ENCODE measurements at regions not wholly inside any gene's neighbourhood (a gene's known extent, or its start where the extent isn't known, plus 50 kb on each side); places are given as distances from the start of the nearest gene placed in this dataset.

DNA sequence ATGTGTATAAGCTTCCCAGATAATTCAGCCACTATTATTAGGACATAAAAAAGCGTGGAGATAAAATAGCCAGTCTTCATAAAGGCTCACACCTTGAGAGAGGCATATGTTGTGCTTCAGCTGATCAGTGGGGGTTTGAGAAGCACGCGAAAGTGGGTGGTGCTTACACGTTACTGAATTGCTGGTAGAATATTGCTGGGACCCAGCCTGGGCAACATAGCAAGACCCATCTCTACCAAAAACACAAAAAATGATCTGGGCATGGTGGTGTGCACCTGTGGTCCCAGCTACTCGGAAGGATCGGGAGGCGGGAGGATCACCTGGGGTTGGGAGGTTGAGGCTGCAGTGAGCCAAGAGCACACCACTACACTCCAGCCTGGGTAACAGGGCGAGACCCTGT is 74.9 kb upstream of the MBOAT2 start:
- no peak for TF ChIP-seq ZFX (IDR thresholded peaks at IDR 0.05)
- TF ChIP-seq, protein P1, sequence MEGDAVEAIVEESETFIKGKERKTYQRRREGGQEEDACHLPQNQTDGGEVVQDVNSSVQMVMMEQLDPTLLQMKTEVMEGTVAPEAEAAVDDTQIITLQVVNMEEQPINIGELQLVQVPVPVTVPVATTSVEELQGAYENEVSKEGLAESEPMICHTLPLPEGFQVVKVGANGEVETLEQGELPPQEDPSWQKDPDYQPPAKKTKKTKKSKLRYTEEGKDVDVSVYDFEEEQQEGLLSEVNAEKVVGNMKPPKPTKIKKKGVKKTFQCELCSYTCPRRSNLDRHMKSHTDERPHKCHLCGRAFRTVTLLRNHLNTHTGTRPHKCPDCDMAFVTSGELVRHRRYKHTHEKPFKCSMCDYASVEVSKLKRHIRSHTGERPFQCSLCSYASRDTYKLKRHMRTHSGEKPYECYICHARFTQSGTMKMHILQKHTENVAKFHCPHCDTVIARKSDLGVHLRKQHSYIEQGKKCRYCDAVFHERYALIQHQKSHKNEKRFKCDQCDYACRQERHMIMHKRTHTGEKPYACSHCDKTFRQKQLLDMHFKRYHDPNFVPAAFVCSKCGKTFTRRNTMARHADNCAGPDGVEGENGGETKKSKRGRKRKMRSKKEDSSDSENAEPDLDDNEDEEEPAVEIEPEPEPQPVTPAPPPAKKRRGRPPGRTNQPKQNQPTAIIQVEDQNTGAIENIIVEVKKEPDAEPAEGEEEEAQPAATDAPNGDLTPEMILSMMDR (conservative IDR thresholded peaks at IDR 0.05) = no peak
- H3K27ac ChIP-seq = no peak overlapping the region

DNA sequence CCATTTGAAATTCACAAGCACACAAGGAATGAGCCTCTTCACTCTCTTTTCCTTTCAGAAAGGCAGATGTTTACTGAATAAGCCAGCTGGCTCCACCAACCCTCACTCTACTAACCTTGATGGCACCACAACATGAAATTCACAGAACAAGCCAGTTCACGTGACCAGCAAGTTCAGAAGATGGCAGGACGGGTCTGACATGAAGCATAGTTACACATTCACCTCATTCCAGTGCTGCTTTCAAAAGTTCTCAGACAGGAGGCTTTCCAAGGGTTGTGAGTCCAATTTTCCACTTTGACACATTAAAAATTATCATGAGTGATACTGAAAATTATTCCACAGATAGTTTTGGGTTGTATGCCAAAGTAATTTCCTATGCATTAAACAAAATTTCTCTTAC is 74.2 kb upstream of the MBOAT2 start:
- no peak for TF ChIP-seq ZFX (IDR thresholded peaks at IDR 0.05)
- TF ChIP-seq, protein P1 (conservative IDR thresholded peaks at IDR 0.05) = no peak
- H3K27ac ChIP-seq = no peak overlapping the region

DNA sequence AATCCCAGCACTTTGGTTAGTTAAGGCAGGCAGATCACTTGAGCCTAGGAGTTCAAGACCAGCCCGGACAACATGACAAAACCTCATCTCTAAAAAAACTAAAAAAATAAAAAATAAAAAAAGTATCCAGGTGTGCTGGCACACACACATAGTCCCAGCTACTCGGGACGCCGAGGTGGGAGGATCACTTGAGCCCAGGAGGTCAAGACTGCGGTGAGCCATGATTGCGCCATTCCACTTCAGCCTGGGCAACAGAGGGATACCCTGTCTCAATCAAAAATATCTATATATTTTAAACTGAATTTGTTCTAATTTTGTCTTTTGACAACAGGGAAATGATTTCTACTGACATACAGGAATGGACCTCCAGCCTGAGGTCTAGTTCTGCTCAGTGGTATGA is 73.3 kb upstream of the MBOAT2 start:
- TF ChIP-seq, protein P1 (conservative IDR thresholded peaks at IDR 0.05) = no peak
- no peak for TF ChIP-seq ZFX (IDR thresholded peaks at IDR 0.05)

DNA sequence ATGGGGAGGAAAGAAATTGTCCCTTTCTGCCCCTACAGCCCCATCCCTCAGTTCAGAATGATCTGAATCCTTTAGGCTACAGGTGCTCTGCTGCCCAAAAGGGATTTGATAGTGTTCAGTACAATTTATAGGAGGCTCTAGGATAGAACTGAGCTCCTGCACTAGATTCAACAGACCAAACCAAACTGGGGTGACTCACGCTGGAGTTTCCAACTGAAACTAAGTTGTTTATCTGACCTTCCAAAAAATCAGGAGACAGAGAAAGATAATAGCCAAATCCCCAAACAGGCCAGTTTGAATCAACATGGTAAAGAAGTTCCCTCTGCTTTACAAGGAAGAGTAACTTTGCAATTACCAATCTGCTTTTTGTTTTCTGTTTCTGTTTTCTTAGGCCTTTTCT is 72.7 kb upstream of the MBOAT2 start:
- no peak overlapping the region for H3K27ac ChIP-seq
- TF ChIP-seq ZFX (IDR thresholded peaks at IDR 0.05) = no peak
- TF ChIP-seq, protein P1 (conservative IDR thresholded peaks at IDR 0.05) = no peak

More for the DNA sequence above, 73.3 kb upstream of the MBOAT2 start:
- H3K27ac ChIP-seq = no peak overlapping the region

DNA sequence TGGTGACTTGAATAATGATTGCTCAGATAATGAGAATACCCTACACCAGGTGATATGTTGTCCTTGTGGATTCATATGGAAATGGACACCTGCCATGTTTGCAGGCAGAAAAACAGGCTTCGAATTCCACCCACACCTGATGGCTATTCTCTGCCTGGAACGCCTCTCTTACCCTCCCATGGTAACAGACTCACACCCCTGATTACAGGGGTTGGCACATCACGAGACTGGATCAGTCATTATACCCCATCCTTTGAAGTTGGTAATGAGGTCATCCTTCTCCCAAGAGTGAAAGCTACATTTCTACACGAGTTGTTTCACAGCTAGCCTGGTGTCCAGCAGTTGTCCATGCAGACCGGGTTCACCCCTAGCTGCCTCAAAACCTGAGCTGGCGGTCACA is 71.4 kb upstream of the MBOAT2 start:
- no peak for TF ChIP-seq ZFX (IDR thresholded peaks at IDR 0.05)
- TF ChIP-seq, protein P1 (conservative IDR thresholded peaks at IDR 0.05) = no peak
- no peak overlapping the region for H3K27ac ChIP-seq

DNA sequence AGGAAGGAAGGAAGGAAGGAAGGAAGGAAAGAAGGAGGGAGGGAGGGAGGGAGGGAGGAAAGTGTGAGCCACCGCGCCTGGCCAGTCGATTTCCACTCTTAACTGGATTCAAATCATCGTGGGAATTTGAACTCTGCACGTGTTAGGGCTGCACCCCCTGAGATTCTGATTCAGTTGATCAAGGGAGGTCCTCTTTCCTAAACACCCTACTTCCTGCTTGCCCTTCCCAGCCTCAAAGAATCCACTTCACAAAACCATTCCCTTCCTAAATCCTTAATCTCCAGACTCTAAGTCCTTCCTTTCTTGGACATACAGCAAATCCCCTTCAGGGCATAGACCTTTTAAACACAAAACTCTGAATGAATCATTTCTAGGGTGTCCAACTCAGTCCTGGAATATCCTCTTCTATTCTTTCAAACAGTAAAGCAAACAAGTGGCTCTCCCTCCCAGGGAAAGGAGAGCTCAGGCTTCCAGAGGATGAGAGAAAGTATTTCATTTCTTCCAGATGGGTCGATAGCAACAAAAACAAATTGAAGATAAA is 68.2 kb upstream of the MBOAT2 start:
- TF ChIP-seq, protein P1 (conservative IDR thresholded peaks at IDR 0.05) = no peak
- no peak for TF ChIP-seq ZFX (IDR thresholded peaks at IDR 0.05)
- no peak overlapping the region for H3K27ac ChIP-seq

DNA sequence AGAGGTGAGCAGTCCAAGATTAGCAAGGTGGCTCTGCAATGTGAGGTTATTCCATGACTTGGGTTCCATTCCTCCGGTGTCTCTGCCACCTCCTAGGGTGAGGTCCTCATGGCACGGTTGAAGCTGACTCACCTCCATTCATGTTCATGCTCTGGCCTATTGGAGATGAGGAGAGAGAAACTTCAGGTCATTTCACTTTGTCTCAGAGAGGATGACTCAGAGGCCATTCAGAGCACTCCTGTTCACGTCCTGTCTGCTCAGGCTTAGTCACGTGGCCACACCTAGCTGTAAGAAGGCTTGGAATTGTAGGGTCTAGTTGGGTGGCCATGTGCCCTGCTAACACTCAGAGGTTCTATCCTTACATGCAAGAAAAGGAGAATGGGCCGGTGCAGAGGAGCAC is 67.5 kb upstream of the MBOAT2 start:
- TF ChIP-seq, protein P1 (conservative IDR thresholded peaks at IDR 0.05) = no peak
- TF ChIP-seq ZFX (IDR thresholded peaks at IDR 0.05) = no peak
- H3K27ac ChIP-seq = no peak overlapping the region

Data from C4-2B (cell line).